Neural cell (in vitro differentiated cells): ENCODE measurements at regions not wholly inside any gene's neighbourhood (a gene's known extent, or its start where the extent isn't known, plus 50 kb on each side); places are given as distances from the start of the nearest gene placed in this dataset.

ENCODE experiments used
- H2AFZ ChIP-seq: fragments of 200-600, 300-800 bp; sonication (generic), shearing (Covaris generic); 2 replicates; pipeline ENCODE4 v1.6.0; 2014; ENCODE audit warnings: low read depth, mild to moderate bottlenecking, antibody characterized with exemption, low read length, moderate library complexity
- H3F3A ChIP-seq: fragments of 200-600 bp; shearing (Covaris generic); 2 replicates; pipeline ENCODE4 v1.6.1; 2016; ENCODE audit warnings: mild to moderate bottlenecking, moderate library complexity, mixed read lengths, antibody characterized with exemption, low read length; ENCODE audit not compliant: insufficient read depth, poor library complexity, severe bottlenecking
- H3K27ac ChIP-seq: fragments of 200-600, 300-800 bp; sonication (generic), shearing (Covaris generic); 2 replicates; pipeline ENCODE4 v1.5.1; 2014; ENCODE audit warnings: mild to moderate bottlenecking, low read length, moderate library complexity
- H3K27me3 ChIP-seq: fragments of 300-800, 200-600 bp; sonication (generic), shearing (Covaris generic); 2 replicates; pipeline ENCODE4 v1.6.0; 2014; ENCODE audit warnings: mild to moderate bottlenecking, low read depth, low read length, moderate library complexity; ENCODE audit not compliant: insufficient read depth
- H3K36me3 ChIP-seq: fragments of 300-800, 200-600 bp; sonication (generic), shearing (Covaris generic); 2 replicates; pipeline ENCODE4 v1.5.1; 2014; ENCODE audit warnings: mild to moderate bottlenecking, antibody characterized with exemption, low read length, moderate library complexity; ENCODE audit not compliant: insufficient read depth
- H3K4me2 ChIP-seq: fragments of 300-800, 200-600 bp; sonication (generic), shearing (Covaris generic); 2 replicates; pipeline ENCODE4 v1.6.0; 2014; ENCODE audit warnings: mild to moderate bottlenecking, low read length
- H3K4me3 ChIP-seq: fragments of 300-800, 200-600 bp; sonication (generic), shearing (Covaris generic); 2 replicates; pipeline ENCODE4 v1.5.1; 2014; ENCODE audit warnings: mild to moderate bottlenecking, low read length, moderate library complexity
- H3K79me2 ChIP-seq: fragments of 200-600 bp; shearing (Covaris generic); replicated peaks from 2 replicates; pipeline ENCODE4 v1.6.0; 2014; ENCODE audit warnings: mild to moderate bottlenecking, low read length, moderate library complexity; ENCODE audit not compliant: insufficient read depth
- H3K9ac ChIP-seq: fragments of 300-800, 200-600 bp; sonication (generic), shearing (Covaris generic); 2 replicates; pipeline ENCODE4 v1.6.1; 2016; ENCODE audit warnings: mild to moderate bottlenecking, low read length, mixed read lengths
- H3K9me2 ChIP-seq: fragments of 200-600 bp; shearing (Covaris generic); 2 replicates; pipeline ENCODE4 v1.6.1; 2016; ENCODE audit warnings: mild to moderate bottlenecking, low read length, mixed read lengths; ENCODE audit not compliant: insufficient read depth
- H3K9me3 ChIP-seq: fragments of 200-600, 300-800 bp; sonication (generic), shearing (Covaris generic); 2 replicates; pipeline ENCODE4 v1.6.1; 2016; ENCODE audit warnings: mild to moderate bottlenecking, mixed run types, low read length, moderate library complexity, mixed read lengths
- H4K20me1 ChIP-seq: fragments of 200-600 bp; shearing (Covaris generic); 2 replicates; pipeline ENCODE4 v1.6.1; 2016; ENCODE audit warnings: mild to moderate bottlenecking, mixed run types; ENCODE audit not compliant: insufficient read depth
- CTCF ChIP-seq: fragments of 450-650 bp; IDR thresholded peaks from 2 replicates; pipeline ENCODE4 v1.5.1; 2014; ENCODE audit warnings: antibody characterized with exemption, mild to moderate bottlenecking, moderate library complexity; ENCODE audit not compliant: poor library complexity, severe bottlenecking
- EP300 ChIP-seq: fragments of 450-650 bp; conservative IDR thresholded peaks from 2 replicates; pipeline ENCODE4 v1.6.1; 2014; ENCODE audit warnings: antibody characterized with exemption, mild to moderate bottlenecking, moderate library complexity; ENCODE audit not compliant: poor library complexity, severe bottlenecking
- EZH2 ChIP-seq: fragments of 200-600, 300-800 bp; shearing (Covaris generic), sonication (generic); IDR thresholded peaks from 2 replicates; pipeline ENCODE4 v1.6.1; 2014; ENCODE audit warnings: antibody characterized with exemption, low read length, borderline replicate concordance, mild to moderate bottlenecking; ENCODE audit not compliant: insufficient read depth, poor library complexity, severe bottlenecking
- MXI1 ChIP-seq: fragments of 450-650 bp; conservative IDR thresholded peaks from 2 replicates; pipeline ENCODE4 v1.6.1; 2014; ENCODE audit warnings: antibody characterized with exemption, mild to moderate bottlenecking; ENCODE audit not compliant: poor library complexity, severe bottlenecking
- POLR2AphosphoS5 ChIP-seq: IDR thresholded peaks from 2 replicates; pipeline ENCODE4 v1.6.1; 2012
- RAD21 ChIP-seq: fragments of 450-650 bp; conservative IDR thresholded peaks from 2 replicates; pipeline ENCODE4 v1.6.1; 2014; ENCODE audit warnings: antibody characterized with exemption, mild to moderate bottlenecking, moderate library complexity
- REST ChIP-seq: IDR thresholded peaks from 2 replicates; pipeline ENCODE4 v1.6.1; 2012; ENCODE audit warnings: borderline replicate concordance
- SMC3 ChIP-seq: fragments of 450-650 bp; conservative IDR thresholded peaks from 2 replicates; pipeline ENCODE4 v1.6.1; 2014; ENCODE audit warnings: antibody characterized with exemption, mild to moderate bottlenecking, moderate library complexity; ENCODE audit not compliant: poor library complexity
- TAF1 ChIP-seq: IDR thresholded peaks from 2 replicates; pipeline ENCODE4 v1.6.1; 2012; ENCODE audit warnings: low read depth

- no peaks in the 10 kb centered on the region for H3K79me2 ChIP-seq
- no peaks in the 10 kb centered on the region for H3K9me2 ChIP-seq
- H2AFZ ChIP-seq: no peak overlapping the region
- no peaks in the 10 kb centered on the region for H3F3A ChIP-seq
- H4K20me1 ChIP-seq: no peaks in the 10 kb centered on the region
- no peak overlapping the region for H3K4me2 ChIP-seq
- no peaks in the 10 kb centered on the region for H3K9me3 ChIP-seq
- TF ChIP-seq REST (no peak), CTCF (no peak), EP300 (no peak), RAD21 (no peak), POLR2AphosphoS5 (no peak), MXI1 (no peak), TAF1 (no peak), EZH2 (no peak), SMC3 (no peak)
- no peaks in the 10 kb centered on the region for H3K27me3 ChIP-seq
- H3K36me3 ChIP-seq: no peaks in the 10 kb centered on the region
- H3K9ac ChIP-seq: no peak overlapping the region
- H3K27ac ChIP-seq: no peak overlapping the region
- no peak overlapping the region for H3K4me3 ChIP-seq
Measured at GRCh38 chr18:67590571-67591141, 74.1 kb upstream of the DSEL start.

GRCh38 chr18:67589325-67589724 is 72.8 kb upstream of the DSEL start:
- no peaks in the 10 kb centered on the region for H3K79me2 ChIP-seq
- H3K27me3 ChIP-seq: no peaks in the 10 kb centered on the region
- no peak overlapping the region for H3K27ac ChIP-seq
- H3K4me2 ChIP-seq: no peak overlapping the region
- H3K9me2 ChIP-seq: no peaks in the 10 kb centered on the region
- H3F3A ChIP-seq: no peaks in the 10 kb centered on the region
- no peak overlapping the region for H3K9ac ChIP-seq
- no peaks in the 10 kb centered on the region for H4K20me1 ChIP-seq
- TF ChIP-seq CTCF (no peak), RAD21 (no peak), POLR2AphosphoS5 (no peak), TAF1 (no peak), EZH2 (no peak), MXI1 (no peak), EP300 (no peak), SMC3 (no peak), REST (no peak)
- no peak overlapping the region for H3K4me3 ChIP-seq
- no peaks in the 10 kb centered on the region for H3K9me3 ChIP-seq
- no peaks in the 10 kb centered on the region for H3K36me3 ChIP-seq
- H2AFZ ChIP-seq: no peak overlapping the region
